Upper lobe of right lung (tissue), 1 donor: ENCODE measurements at regions not wholly inside any gene's neighbourhood (a gene's known extent, or its start where the extent isn't known, plus 50 kb on each side); places are given as distances from the start of the nearest gene placed in this dataset.

Experiments used
- ATAC-seq: fragments of 200-7000 bp; cut with Tn5 transposase; one replicate; pipeline ENCODE4 v1.9.1; 2020; ENCODE audit warnings: mild to moderate bottlenecking, moderate library complexity
- DNase-seq: peaks from one replicate; pipeline ENCODE4 v3.0.0-alpha.2; 2020
- H3K27ac ChIP-seq: fragments of 200-600 bp; one replicate; pipeline ENCODE4 v1.8.0; 2022
- H3K27me3 ChIP-seq: fragments of 200-600 bp; one replicate; pipeline ENCODE4 v1.8.0; 2022; ENCODE audit warnings: mild to moderate bottlenecking
- H3K36me3 ChIP-seq: fragments of 200-600 bp; one replicate; pipeline ENCODE4 v1.8.0; 2022
- H3K4me1 ChIP-seq: fragments of 200-600 bp; one replicate; pipeline ENCODE4 v1.8.0; 2022
- H3K4me3 ChIP-seq: fragments of 200-600 bp; one replicate; pipeline ENCODE4 v1.8.0; 2022; ENCODE audit warnings: mild to moderate bottlenecking
- H3K9me3 ChIP-seq: fragments of 200-600 bp; one replicate; pipeline ENCODE4 v1.8.0; 2022
- CTCF ChIP-seq: fragments of 200-600 bp; IDR thresholded peaks from one replicate; pipeline ENCODE4 v1.8.0; 2022; ENCODE audit warnings: antibody characterized with exemption
- intact Hi-C: fragments of 100-400 bp; cut with DNase I; formaldehyde crosslinking; loops from one replicate; pipeline ENCODE4 v1.11.0; 2022
- donor health status: DM: no; HTN: yes; CAD: no; lungs with severe emphysema.

- DNase-seq (no peak), ATAC-seq (no peak)
- Histone ChIP-seq H3K4me3 (no peak overlapping the region), H3K27ac (no peak overlapping the region), H3K9me3 (no peaks in the 10 kb centered on the region), H3K27me3 (no peaks in the 10 kb centered on the region), H3K36me3 (no peaks in the 10 kb centered on the region), H3K4me1 (no peaks in the 10 kb centered on the region)
- intact Hi-C loops = no loop called here
- TF ChIP-seq CTCF = no peak
Observed at GRCh38 chr4:175166020-175166419, 247.9 kb downstream of the ADAM29 start.

- no peaks in the 10 kb centered on the region for H3K4me1 ChIP-seq
- H3K27ac ChIP-seq = no peak overlapping the region
- no peak overlapping the region for H3K4me3 ChIP-seq
- no peaks in the 10 kb centered on the region for H3K36me3 ChIP-seq
- intact Hi-C loops = no loop called here
- TF ChIP-seq CTCF = no peak
- no peak for DNase-seq
- no peak for ATAC-seq
- no peaks in the 10 kb centered on the region for H3K27me3 ChIP-seq
- H3K9me3 ChIP-seq = no peaks in the 10 kb centered on the region
Observed at GRCh38 chr4:175176710-175177109, 258.6 kb downstream of the ADAM29 start.

- DNase-seq = no peak
- Histone ChIP-seq H3K27ac (no peak overlapping the region), H3K27me3 (no peaks in the 10 kb centered on the region), H3K4me3 (no peak overlapping the region), H3K36me3 (no peaks in the 10 kb centered on the region), H3K9me3 (no peaks in the 10 kb centered on the region), H3K4me1 (no peaks in the 10 kb centered on the region)
- intact Hi-C loops = no loop called here
- TF ChIP-seq CTCF = no peak
- ATAC-seq = no peak
Observed at GRCh38 chr4:175190654-175191053, 272.5 kb downstream of the ADAM29 start.

GRCh38 chr4:175198056-175198455 lies 279.9 kb downstream of the ADAM29 start:
- intact Hi-C loops = no loop called here
- H3K27ac ChIP-seq = no peak overlapping the region
- no peaks in the 10 kb centered on the region for H3K4me1 ChIP-seq
- no peak overlapping the region for H3K4me3 ChIP-seq
- H3K27me3 ChIP-seq = no peaks in the 10 kb centered on the region
- no peak for TF ChIP-seq CTCF
- H3K9me3 ChIP-seq = no peaks in the 10 kb centered on the region
- DNase-seq (no peak), ATAC-seq (no peak)
- no peaks in the 10 kb centered on the region for H3K36me3 ChIP-seq

- H3K4me1 ChIP-seq = no peaks in the 10 kb centered on the region
- H3K36me3 ChIP-seq = no peaks in the 10 kb centered on the region
- TF ChIP-seq CTCF = no peak
- H3K4me3 ChIP-seq = no peak overlapping the region
- DNase-seq (no peak), ATAC-seq (no peak)
- intact Hi-C loops = no loop called here
- H3K27ac ChIP-seq = no peak overlapping the region
- peaks cover 26% of the 10 kb centered on the region for H3K9me3 ChIP-seq
- no peaks in the 10 kb centered on the region for H3K27me3 ChIP-seq
Observed at GRCh38 chr4:175215208-175215607, 297.1 kb downstream of the ADAM29 start.

- DNase-seq (no peak), ATAC-seq (no peak)
- no peaks in the 10 kb centered on the region for H3K27me3 ChIP-seq
- H3K9me3 ChIP-seq = peaks cover 26% of the 10 kb centered on the region
- TF ChIP-seq CTCF = no peak
- H3K36me3 ChIP-seq = no peaks in the 10 kb centered on the region
- no peak overlapping the region for H3K27ac ChIP-seq
- no peak overlapping the region for H3K4me3 ChIP-seq
- no peaks in the 10 kb centered on the region for H3K4me1 ChIP-seq
- intact Hi-C loops = no loop called here
Observed at GRCh38 chr4:175215657-175216056, 297.5 kb downstream of the ADAM29 start.
